ENCODE measurements at regions not wholly inside any gene's neighbourhood (a gene's known extent, or its start where the extent isn't known, plus 50 kb on each side); places are given as distances from the start of the nearest gene placed in this dataset.
A peak's percentile ranks its signal among the peaks of the same experiment; 100 is the strongest.

DNA sequence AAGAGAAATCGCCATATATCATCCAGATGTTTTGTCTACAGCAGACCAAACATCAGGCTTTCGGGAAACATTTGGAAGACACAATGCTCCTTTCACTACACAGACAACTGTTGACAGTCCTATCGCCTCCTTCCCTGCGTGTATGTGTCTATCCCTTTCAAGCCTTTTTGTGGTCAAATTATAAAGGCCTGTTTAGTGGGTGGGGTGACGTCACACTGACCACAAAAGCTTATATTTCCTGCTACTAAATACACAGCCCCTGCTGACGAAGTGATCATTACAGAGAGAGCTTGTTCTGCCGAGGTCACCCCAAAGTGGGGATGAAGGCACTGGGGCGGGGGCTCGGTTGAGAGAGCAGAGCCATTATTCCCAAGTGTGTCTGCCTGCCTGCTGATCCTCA, 302.7 kb upstream of the TNP1 start:
- Histone ChIP-seq H3K4me2 (ENCODE audit: low read depth, low read length) (no peak overlapping the region; the same call in 1 of the 2 replicates), H4K20me1 (ENCODE audit: insufficient read depth, low read length) (no peaks in the 10 kb centered on the region)
- TF ChIP-seq KDM6A (CRISPR knock-in tag; IDR thresholded peaks at IDR 0.05; ENCODE audit: low read depth) (no peak), MXD4 (CRISPR knock-in tag; IDR thresholded peaks at IDR 0.05) (no peak), IKZF1 (IDR thresholded peaks at IDR 0.05) (no peak), U2AF1 (optimal IDR thresholded peaks at IDR 0.05; ENCODE audit: low read depth, low read length) (no peak), TEAD3 (CRISPR knock-in tag; optimal IDR thresholded peaks at IDR 0.05; ENCODE audit: borderline replicate concordance) (no peak), ADNP (CRISPR knock-in tag; IDR thresholded peaks at IDR 0.05) (no peak), CREM (IDR thresholded peaks at IDR 0.05) (peak; percentile 36; the same call in 1 of the 2 replicates), CREM (CRISPR knock-in tag; IDR thresholded peaks at IDR 0.05) (no peak), DMAP1 (CRISPR knock-in tag; IDR thresholded peaks at IDR 0.05) (no peak), MTF2 (CRISPR knock-in tag; IDR thresholded peaks at IDR 0.05; ENCODE audit: borderline replicate concordance) (no peak), ZSCAN22 (CRISPR knock-in tag; IDR thresholded peaks at IDR 0.05) (no peak), ATF7 (IDR thresholded peaks at IDR 0.05) (peak; percentile 94), ATF7 (CRISPR knock-in tag; IDR thresholded peaks at IDR 0.05) (no peak), GATAD2A (CRISPR knock-in tag; IDR thresholded peaks at IDR 0.05) (no peak), ZMAT5 (CRISPR knock-in tag; IDR thresholded peaks at IDR 0.05; ENCODE audit: borderline replicate concordance, low read depth) (no peak), ZBTB21 (CRISPR knock-in tag; IDR thresholded peaks at IDR 0.05) (peak; percentile 80)
- TF ChIP-seq, protein P1, sequence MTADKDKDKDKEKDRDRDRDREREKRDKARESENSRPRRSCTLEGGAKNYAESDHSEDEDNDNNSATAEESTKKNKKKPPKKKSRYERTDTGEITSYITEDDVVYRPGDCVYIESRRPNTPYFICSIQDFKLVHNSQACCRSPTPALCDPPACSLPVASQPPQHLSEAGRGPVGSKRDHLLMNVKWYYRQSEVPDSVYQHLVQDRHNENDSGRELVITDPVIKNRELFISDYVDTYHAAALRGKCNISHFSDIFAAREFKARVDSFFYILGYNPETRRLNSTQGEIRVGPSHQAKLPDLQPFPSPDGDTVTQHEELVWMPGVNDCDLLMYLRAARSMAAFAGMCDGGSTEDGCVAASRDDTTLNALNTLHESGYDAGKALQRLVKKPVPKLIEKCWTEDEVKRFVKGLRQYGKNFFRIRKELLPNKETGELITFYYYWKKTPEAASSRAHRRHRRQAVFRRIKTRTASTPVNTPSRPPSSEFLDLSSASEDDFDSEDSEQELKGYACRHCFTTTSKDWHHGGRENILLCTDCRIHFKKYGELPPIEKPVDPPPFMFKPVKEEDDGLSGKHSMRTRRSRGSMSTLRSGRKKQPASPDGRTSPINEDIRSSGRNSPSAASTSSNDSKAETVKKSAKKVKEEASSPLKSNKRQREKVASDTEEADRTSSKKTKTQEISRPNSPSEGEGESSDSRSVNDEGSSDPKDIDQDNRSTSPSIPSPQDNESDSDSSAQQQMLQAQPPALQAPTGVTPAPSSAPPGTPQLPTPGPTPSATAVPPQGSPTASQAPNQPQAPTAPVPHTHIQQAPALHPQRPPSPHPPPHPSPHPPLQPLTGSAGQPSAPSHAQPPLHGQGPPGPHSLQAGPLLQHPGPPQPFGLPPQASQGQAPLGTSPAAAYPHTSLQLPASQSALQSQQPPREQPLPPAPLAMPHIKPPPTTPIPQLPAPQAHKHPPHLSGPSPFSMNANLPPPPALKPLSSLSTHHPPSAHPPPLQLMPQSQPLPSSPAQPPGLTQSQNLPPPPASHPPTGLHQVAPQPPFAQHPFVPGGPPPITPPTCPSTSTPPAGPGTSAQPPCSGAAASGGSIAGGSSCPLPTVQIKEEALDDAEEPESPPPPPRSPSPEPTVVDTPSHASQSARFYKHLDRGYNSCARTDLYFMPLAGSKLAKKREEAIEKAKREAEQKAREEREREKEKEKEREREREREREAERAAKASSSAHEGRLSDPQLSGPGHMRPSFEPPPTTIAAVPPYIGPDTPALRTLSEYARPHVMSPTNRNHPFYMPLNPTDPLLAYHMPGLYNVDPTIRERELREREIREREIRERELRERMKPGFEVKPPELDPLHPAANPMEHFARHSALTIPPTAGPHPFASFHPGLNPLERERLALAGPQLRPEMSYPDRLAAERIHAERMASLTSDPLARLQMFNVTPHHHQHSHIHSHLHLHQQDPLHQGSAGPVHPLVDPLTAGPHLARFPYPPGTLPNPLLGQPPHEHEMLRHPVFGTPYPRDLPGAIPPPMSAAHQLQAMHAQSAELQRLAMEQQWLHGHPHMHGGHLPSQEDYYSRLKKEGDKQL (CRISPR knock-in tag; IDR thresholded peaks at IDR 0.05; ENCODE audit: low read depth) = no peak
- TF ChIP-seq, protein P2, sequence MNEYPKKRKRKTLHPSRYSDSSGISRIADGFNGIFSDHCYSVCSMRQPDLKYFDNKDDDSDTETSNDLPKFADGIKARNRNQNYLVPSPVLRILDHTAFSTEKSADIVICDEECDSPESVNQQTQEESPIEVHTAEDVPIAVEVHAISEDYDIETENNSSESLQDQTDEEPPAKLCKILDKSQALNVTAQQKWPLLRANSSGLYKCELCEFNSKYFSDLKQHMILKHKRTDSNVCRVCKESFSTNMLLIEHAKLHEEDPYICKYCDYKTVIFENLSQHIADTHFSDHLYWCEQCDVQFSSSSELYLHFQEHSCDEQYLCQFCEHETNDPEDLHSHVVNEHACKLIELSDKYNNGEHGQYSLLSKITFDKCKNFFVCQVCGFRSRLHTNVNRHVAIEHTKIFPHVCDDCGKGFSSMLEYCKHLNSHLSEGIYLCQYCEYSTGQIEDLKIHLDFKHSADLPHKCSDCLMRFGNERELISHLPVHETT (CRISPR knock-in tag; conservative IDR thresholded peaks at IDR 0.05) = no peak
- TF ChIP-seq, protein P3, sequence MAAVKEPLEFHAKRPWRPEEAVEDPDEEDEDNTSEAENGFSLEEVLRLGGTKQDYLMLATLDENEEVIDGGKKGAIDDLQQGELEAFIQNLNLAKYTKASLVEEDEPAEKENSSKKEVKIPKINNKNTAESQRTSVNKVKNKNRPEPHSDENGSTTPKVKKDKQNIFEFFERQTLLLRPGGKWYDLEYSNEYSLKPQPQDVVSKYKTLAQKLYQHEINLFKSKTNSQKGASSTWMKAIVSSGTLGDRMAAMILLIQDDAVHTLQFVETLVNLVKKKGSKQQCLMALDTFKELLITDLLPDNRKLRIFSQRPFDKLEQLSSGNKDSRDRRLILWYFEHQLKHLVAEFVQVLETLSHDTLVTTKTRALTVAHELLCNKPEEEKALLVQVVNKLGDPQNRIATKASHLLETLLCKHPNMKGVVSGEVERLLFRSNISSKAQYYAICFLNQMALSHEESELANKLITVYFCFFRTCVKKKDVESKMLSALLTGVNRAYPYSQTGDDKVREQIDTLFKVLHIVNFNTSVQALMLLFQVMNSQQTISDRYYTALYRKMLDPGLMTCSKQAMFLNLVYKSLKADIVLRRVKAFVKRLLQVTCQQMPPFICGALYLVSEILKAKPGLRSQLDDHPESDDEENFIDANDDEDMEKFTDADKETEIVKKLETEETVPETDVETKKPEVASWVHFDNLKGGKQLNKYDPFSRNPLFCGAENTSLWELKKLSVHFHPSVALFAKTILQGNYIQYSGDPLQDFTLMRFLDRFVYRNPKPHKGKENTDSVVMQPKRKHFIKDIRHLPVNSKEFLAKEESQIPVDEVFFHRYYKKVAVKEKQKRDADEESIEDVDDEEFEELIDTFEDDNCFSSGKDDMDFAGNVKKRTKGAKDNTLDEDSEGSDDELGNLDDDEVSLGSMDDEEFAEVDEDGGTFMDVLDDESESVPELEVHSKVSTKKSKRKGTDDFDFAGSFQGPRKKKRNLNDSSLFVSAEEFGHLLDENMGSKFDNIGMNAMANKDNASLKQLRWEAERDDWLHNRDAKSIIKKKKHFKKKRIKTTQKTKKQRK (IDR thresholded peaks at IDR 0.05; ENCODE audit: low read length) = no peak

More for the DNA sequence above, 302.7 kb upstream of the TNP1 start:
- Histone ChIP-seq H3K36me3 (replicated peaks in 1 of 2; ENCODE audit: control insufficient read depth in 1 of 2, insufficient read depth in 2 of 2, low read length in 2 of 2) (no peaks in the 10 kb centered on the region), H3K4me3 (replicated peaks in 1 of 3; ENCODE audit: insufficient read depth in 1 of 3, low read depth in 2 of 3, low read length in 3 of 3) (no peak overlapping the region), H3K27me3 (ENCODE audit: control insufficient read depth in 1 of 2, insufficient read depth in 2 of 2, low read length in 2 of 2) (peaks cover 0 to 13% of the 10 kb centered on the region in 2 experiments; a peak in 1 of 5 replicates), H3K27ac (ENCODE audit: extremely low read length, insufficient read depth, low read length) (no peak overlapping the region), H3K79me2 (ENCODE audit: insufficient read depth, low read length) (no peaks in the 10 kb centered on the region), H3K9me3 (ENCODE audit: low read length) (no peaks in the 10 kb centered on the region), H3K9ac (ENCODE audit: insufficient read depth, low read depth, low read length) (no peak overlapping the region), H2AFZ (ENCODE audit: low read length) (peak overlapping the region; percentile 18), H3K4me1 (ENCODE audit: insufficient read depth, low read length) (no peaks in the 10 kb centered on the region)
- FAIRE-seq (no peak), ATAC-seq (no peak), DNase-seq (ENCODE audit: low spot score) (peak; percentile 52)
- BruUV-seq (replicated peaks) = no TSS peak
- CTCF ChIA-PET (ENCODE audit: low intra/inter-chr PET ratio, low total read pairs) = no interaction called here
- WGBS (ENCODE audit: low lambda C conversion rate) = under 1% methylated on average over 9 of the region's 9 CpGs
- intact Hi-C loops (cut with micrococcal nuclease; ENCODE audit: unreplicated experiment) (no loop called here), in situ Hi-C loops (cut with HindIII; ENCODE audit: extremely low pct_ligation_motif_present, low pct_unique_long_range_greater_than_20kb) (no loop called here)
- POLR2A ChIA-PET = no interaction called here
